Keratinocyte (primary cell): ENCODE measurements at regions not wholly inside any gene's neighbourhood (a gene's known extent, or its start where the extent isn't known, plus 50 kb on each side); places are given as distances from the start of the nearest gene placed in this dataset.

Source experiments
- EZH2 ChIP-seq: IDR thresholded peaks from one replicate; pipeline ENCODE4 v1.6.1; 2012; ENCODE audit warnings: inconsistent platforms, mild to moderate bottlenecking, low read length, moderate library complexity
- TF ChIP-seq, protein P1 (sequence below), 3 experiments: IDR thresholded peaks in 1 of 3; conservative IDR thresholded peaks in 1 of 3; optimal IDR thresholded peaks in 1 of 3; 2 replicates in 2 of 3; 3 replicates in 1 of 3; pipeline versions ENCODE3 to v1.5.1; 2011; ENCODE audit warnings: low read length in 3 of 3, mild to moderate bottlenecking in 3 of 3, moderate library complexity in 2 of 3, control low read depth in 1 of 3, inconsistent platforms in 1 of 3; ENCODE audit not compliant: insufficient read depth in 2 of 3; ENCODE audit errors: extremely low read depth in 1 of 3

DNA sequence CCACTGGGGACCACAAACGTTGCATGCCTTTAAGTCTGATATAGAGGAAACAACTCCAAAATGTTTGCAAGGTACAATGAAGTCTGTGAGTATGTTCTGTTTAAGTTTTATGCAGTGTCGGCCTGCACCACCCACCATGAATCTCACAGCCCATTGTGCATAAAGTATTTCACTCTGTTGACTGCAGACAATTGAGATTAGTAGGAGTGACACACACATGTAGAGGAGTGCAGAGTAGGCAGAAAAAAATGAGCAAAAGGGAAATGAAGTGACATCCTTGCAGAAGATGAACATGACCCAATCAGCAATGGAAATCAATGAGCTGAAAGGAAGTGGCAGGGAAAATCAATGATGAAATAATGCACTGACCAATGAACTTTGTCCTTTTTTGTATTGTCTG, 315.6 kb upstream of the PTPRD start:
- TF ChIP-seq, protein P1, sequence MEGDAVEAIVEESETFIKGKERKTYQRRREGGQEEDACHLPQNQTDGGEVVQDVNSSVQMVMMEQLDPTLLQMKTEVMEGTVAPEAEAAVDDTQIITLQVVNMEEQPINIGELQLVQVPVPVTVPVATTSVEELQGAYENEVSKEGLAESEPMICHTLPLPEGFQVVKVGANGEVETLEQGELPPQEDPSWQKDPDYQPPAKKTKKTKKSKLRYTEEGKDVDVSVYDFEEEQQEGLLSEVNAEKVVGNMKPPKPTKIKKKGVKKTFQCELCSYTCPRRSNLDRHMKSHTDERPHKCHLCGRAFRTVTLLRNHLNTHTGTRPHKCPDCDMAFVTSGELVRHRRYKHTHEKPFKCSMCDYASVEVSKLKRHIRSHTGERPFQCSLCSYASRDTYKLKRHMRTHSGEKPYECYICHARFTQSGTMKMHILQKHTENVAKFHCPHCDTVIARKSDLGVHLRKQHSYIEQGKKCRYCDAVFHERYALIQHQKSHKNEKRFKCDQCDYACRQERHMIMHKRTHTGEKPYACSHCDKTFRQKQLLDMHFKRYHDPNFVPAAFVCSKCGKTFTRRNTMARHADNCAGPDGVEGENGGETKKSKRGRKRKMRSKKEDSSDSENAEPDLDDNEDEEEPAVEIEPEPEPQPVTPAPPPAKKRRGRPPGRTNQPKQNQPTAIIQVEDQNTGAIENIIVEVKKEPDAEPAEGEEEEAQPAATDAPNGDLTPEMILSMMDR (optimal IDR thresholded peaks at IDR 0.05 in 1 of 3, IDR thresholded peaks at IDR 0.05 in 1 of 3, conservative IDR thresholded peaks at IDR 0.05 in 1 of 3; ENCODE audit: extremely low read depth in 1 of 3, insufficient read depth in 2 of 3, low read length in 3 of 3): no peak
- TF ChIP-seq EZH2: no peak
